HepG2 (cell line): ENCODE measurements at regions not wholly inside any gene's neighbourhood (a gene's known extent, or its start where the extent isn't known, plus 50 kb on each side); places are given as distances from the start of the nearest gene placed in this dataset.

Experiments
- ATAC-seq: fragments of 200-7000 bp; cut with Tn5 transposase; 3 replicates; pipeline ENCODE4 v1.9.1; 2020; ENCODE audit warnings: mild to moderate bottlenecking, moderate library complexity
- BruUV-seq: library from RNA; stranded (reverse); fragments of 400-500 nt; replicated peaks from 2 replicates; lab custom pipeline; 2021; lab: Mats Ljungman, UMichigan
- CTCF ChIA-PET: fragments of 300-600 bp; formaldehyde crosslinking; extraction: SDS; loops from one replicate; lab custom pipeline; 2021; ENCODE audit warnings: low total read pairs, inconsistent platforms, low intra/inter-chr PET ratio; lab: Yijun Ruan, JAX
- POLR2A ChIA-PET: fragments of 350-600 bp; sonication (Branson Sonifier 250); formaldehyde crosslinking; loops from one replicate; lab custom pipeline; 2020; ENCODE audit warnings: antibody characterized with exemption, inconsistent platforms; lab: Yijun Ruan, JAX
- DNase-seq: peaks from one replicate; pipeline ENCODE4 v3.0.0-alpha.2; 2015; ENCODE audit warnings: low spot score
- FAIRE-seq: peaks from 3 replicates; lab custom pipeline; 2011; peaks lifted over from hg19 to GRCh38; lab: Jason Lieb, UNC
- H2AFZ ChIP-seq: one replicate; pipeline ENCODE4 v1.6.1; 2011; ENCODE audit warnings: low read length, inconsistent platforms
- H3K27ac ChIP-seq: fragments of 300-600 bp; 3 replicates; pipeline ENCODE4 v1.8.0; 2011; ENCODE audit warnings: mixed run types, mild to moderate bottlenecking, mixed read lengths, low read length, inconsistent platforms; ENCODE audit not compliant: insufficient read depth; ENCODE audit errors: extremely low read length
- H3K27me3 ChIP-seq, 2 experiments: fragments of 200-600 bp in 1 of 2; 2 replicates in 1 of 2; 3 replicates in 1 of 2; pipeline versions ENCODE4 v1.6.0 to v1.8.0; 2011; ENCODE audit warnings: low read length in 2 of 2, mild to moderate bottlenecking in 2 of 2, moderate library complexity in 2 of 2, inconsistent platforms in 1 of 2; ENCODE audit not compliant: insufficient read depth in 2 of 2, control insufficient read depth in 1 of 2
- H3K36me3 ChIP-seq, 2 experiments: fragments of 200-600 bp in 1 of 2; replicated peaks in 1 of 2; 2 replicates in 1 of 2; 3 replicates in 1 of 2; pipeline versions ENCODE4 v1.5.1 to v1.8.0; 2011; ENCODE audit warnings: low read length in 2 of 2, inconsistent platforms in 1 of 2; ENCODE audit not compliant: insufficient read depth in 2 of 2, control insufficient read depth in 1 of 2
- H3K4me1 ChIP-seq: 2 replicates; pipeline ENCODE4 v1.5.1; 2012; ENCODE audit warnings: low read length, inconsistent platforms; ENCODE audit not compliant: insufficient read depth
- H3K4me2 ChIP-seq: 2 replicates; pipeline ENCODE4 v1.6.0; 2011; ENCODE audit warnings: low read depth, low read length, inconsistent platforms
- H3K4me3 ChIP-seq, 3 experiments: fragments of 200-600 bp in 1 of 3; sonication (generic), shearing (Covaris generic) in 1 of 3; replicated peaks in 1 of 3; 2 replicates each; pipeline ENCODE4 v1.5.1; 2011 to 2016; ENCODE audit warnings: low read length in 3 of 3, inconsistent platforms in 2 of 3, low read depth in 2 of 3, mild to moderate bottlenecking in 2 of 3, control low read depth in 1 of 3, mixed read lengths in 1 of 3; ENCODE audit not compliant: insufficient read depth in 1 of 3
- H3K79me2 ChIP-seq: one replicate; pipeline ENCODE4 v1.6.1; 2011; ENCODE audit warnings: low read length, inconsistent platforms; ENCODE audit not compliant: insufficient read depth
- H3K9ac ChIP-seq: 2 replicates; pipeline ENCODE4 v1.6.0; 2011; ENCODE audit warnings: mild to moderate bottlenecking, low read depth, low read length, inconsistent platforms; ENCODE audit not compliant: insufficient read depth
- H3K9me3 ChIP-seq: 2 replicates; pipeline ENCODE4 v1.5.1; 2012; ENCODE audit warnings: mild to moderate bottlenecking, low read length
- H4K20me1 ChIP-seq: 2 replicates; pipeline ENCODE4 v1.6.0; 2011; ENCODE audit warnings: inconsistent platforms, mild to moderate bottlenecking, low read length, moderate library complexity; ENCODE audit not compliant: insufficient read depth
- ATF7 ChIP-seq, 2 experiments: fragments of 450-650 bp in 1 of 2; sonication (generic) in 1 of 2; formaldehyde crosslinking in 1 of 2; IDR thresholded peaks; 2 replicates each; pipeline versions ENCODE4 v1.4.0 to v1.6.1; 2016 to 2020; ENCODE audit warnings: antibody characterized with exemption in 1 of 2, mild to moderate bottlenecking in 1 of 2, missing genetic modification reagents in 1 of 2
- SMAD3 ChIP-seq: sonication (generic); formaldehyde crosslinking; IDR thresholded peaks from 2 replicates; pipeline ENCODE4 v1.4.0; 2020; ENCODE audit warnings: missing genetic modification reagents
- TMF1 ChIP-seq: sonication (generic); formaldehyde crosslinking; IDR thresholded peaks from 2 replicates; pipeline ENCODE4 v1.8.1; 2022; ENCODE audit warnings: low read depth, missing genetic modification reagents
- YEATS4 ChIP-seq: sonication (generic); formaldehyde crosslinking; IDR thresholded peaks from 2 replicates; pipeline ENCODE4 v1.4.0; 2020; ENCODE audit warnings: missing genetic modification reagents, borderline replicate concordance
- ZFP41 ChIP-seq: sonication (generic); formaldehyde crosslinking; IDR thresholded peaks from 2 replicates; pipeline ENCODE4 v1.4.0; 2020; ENCODE audit warnings: mild to moderate bottlenecking, missing genetic modification reagents, borderline replicate concordance
- WGBS: methylation state at CpG from one replicate; pipeline ENCODE4 v1.1.6; 2017; ENCODE audit warnings: low lambda C conversion rate; 5-methylcytosine and 5-hydroxymethylcytosine counted together
- in situ Hi-C: cut with HindIII; loops from 2 replicates; pipeline ENCODE4 v1.10.0; 2017; ENCODE audit warnings: low pct_unique_long_range_greater_than_20kb; ENCODE audit not compliant: extremely low pct_ligation_motif_present
- intact Hi-C: fragments of 100-400 bp; cut with micrococcal nuclease; formaldehyde crosslinking; loops from one replicate; pipeline ENCODE4 v1.10.0; 2022; ENCODE audit not compliant: unreplicated experiment

DNA sequence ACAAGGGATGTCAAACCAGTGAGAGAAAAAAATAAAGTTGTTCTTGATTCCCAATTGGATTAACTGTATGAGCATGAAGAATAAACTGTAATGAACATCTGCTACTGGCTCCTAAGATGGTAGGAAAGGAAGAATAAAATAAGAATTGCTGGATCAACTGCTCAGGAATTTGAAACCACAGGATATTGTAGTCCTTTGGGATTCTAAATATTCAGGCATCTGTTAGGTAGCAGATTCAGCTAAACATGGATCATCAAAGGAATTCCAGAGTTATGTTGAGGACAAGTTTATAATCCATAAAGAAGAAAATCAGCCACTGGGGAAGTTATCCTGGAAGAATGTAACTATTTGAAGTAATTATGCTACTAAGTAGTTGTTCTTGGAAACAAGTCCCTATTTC, 65.8 kb downstream of the ISL1 start:
- in situ Hi-C loops = no loop called here
- FAIRE-seq = no peak
- TF ChIP-seq SMAD3 (CRISPR knock-in tag) (no peak), YEATS4 (CRISPR knock-in tag) (no peak)

DNA sequence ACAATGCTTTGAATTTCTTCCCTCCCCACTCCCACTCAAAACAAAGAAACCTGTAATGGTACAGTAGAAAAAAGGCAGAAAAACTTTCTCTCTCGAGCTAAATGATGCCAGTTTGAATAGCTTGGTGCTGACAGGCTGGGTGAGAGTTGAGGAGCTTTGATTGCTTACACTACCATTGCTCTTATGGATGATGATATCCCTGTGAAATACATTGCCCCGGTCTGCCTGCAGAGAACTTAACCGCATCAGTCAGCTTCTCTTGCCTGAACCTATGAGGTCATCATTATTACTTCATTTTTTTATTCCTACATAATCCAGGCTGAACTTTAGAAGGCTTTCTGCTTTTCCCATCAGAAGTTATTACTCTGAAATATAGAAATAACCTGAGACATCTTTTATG, 69.3 kb downstream of the ISL1 start:
- BruUV-seq = no TSS peak
- no peak for FAIRE-seq
- 31% methylated on average over 3 of the region's 3 CpGs for WGBS
- Histone ChIP-seq H4K20me1 (no peaks in the 10 kb centered on the region), H3K27me3 (no peaks in the 10 kb centered on the region), H3K9ac (no peak overlapping the region), H3K4me3 (no peak overlapping the region), H3K36me3 (no peaks in the 10 kb centered on the region), H3K4me1 (no peaks in the 10 kb centered on the region), H3K79me2 (no peaks in the 10 kb centered on the region), H3K9me3 (no peaks in the 10 kb centered on the region), H3K27ac (no peak overlapping the region), H2AFZ (no peak overlapping the region), H3K4me2 (no peak overlapping the region)
- ATAC-seq = no peak
- ChIA-PET POLR2A (no interaction called here), CTCF (no interaction called here)
- DNase-seq = no peak
- in situ Hi-C loops (no loop called here), intact Hi-C loops (no loop called here)
- TF ChIP-seq ZFP41 (no peak), ATF7 (IDR thresholded peaks at IDR 0.05) (peak; percentile 48; the same call in 1 of the 2 replicates), ATF7 (CRISPR knock-in tag; IDR thresholded peaks at IDR 0.05) (no peak), TMF1 (no peak)

More for the DNA sequence above, 65.8 kb downstream of the ISL1 start:
- Histone ChIP-seq H4K20me1 (no peaks in the 10 kb centered on the region), H3K4me1 (no peaks in the 10 kb centered on the region), H3K4me2 (no peak overlapping the region), H3K9ac (no peak overlapping the region), H3K27ac (no peak overlapping the region), H3K27me3 (no peaks in the 10 kb centered on the region), H3K9me3 (no peaks in the 10 kb centered on the region), H3K79me2 (no peaks in the 10 kb centered on the region), H3K36me3 (no peaks in the 10 kb centered on the region), H2AFZ (no peak overlapping the region), H3K4me3 (no peak overlapping the region)
- POLR2A ChIA-PET = no interaction called here
- intact Hi-C loops = no loop called here
- no TSS peak for BruUV-seq
- DNase-seq (no peak), ATAC-seq (no peak)
- CTCF ChIA-PET = no interaction called here
